ENCODE measurements at regions not wholly inside any gene's neighbourhood (a gene's known extent, or its start where the extent isn't known, plus 50 kb on each side); places are given as distances from the start of the nearest gene placed in this dataset.

DNA sequence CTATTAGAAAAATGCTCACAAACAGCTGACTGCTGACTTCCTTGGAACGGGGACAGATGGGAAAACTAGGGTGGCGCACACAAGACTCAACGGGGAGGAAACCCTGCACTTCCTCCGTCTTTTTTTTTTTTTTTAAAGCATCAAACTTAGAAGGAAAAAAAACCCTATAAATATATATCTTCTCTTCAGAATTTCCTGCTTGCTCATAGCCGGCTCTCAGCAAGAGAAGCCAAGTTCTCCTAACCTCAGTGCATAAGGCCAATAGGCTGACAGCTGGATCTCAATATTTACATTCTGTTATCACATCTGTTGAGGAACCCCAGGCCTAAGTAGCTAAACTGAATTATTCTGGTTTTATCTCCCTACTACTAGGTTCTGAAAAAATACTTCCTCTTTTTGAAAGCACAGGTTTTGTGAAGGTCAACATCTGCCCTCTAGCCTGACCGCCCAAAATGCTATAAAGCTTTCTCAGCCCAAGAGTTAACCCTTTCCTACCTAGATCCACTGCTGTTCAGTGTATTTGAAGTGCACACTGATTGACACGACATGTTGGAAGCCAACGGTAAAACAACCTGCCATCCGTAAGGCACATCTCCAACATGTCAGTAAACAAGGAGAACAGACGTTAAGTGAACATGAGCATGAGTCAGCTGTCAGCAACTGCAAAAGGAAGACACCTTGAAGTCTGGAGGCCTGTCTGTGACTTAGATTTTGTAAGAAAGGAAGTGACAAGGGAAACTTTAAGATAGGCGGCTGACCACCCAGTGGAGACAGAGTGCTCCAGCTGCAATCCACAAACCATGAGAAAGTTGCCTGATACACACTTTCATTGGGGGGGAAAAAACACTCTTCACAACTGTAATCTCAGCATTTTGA, 83.8 kb downstream of the EBLN1 start (continued):
- no peak for TF ChIP-seq ZNF277 (CRISPR knock-in tag; IDR thresholded peaks at IDR 0.05; ENCODE audit: borderline replicate concordance)
- TF ChIP-seq, protein P1, sequence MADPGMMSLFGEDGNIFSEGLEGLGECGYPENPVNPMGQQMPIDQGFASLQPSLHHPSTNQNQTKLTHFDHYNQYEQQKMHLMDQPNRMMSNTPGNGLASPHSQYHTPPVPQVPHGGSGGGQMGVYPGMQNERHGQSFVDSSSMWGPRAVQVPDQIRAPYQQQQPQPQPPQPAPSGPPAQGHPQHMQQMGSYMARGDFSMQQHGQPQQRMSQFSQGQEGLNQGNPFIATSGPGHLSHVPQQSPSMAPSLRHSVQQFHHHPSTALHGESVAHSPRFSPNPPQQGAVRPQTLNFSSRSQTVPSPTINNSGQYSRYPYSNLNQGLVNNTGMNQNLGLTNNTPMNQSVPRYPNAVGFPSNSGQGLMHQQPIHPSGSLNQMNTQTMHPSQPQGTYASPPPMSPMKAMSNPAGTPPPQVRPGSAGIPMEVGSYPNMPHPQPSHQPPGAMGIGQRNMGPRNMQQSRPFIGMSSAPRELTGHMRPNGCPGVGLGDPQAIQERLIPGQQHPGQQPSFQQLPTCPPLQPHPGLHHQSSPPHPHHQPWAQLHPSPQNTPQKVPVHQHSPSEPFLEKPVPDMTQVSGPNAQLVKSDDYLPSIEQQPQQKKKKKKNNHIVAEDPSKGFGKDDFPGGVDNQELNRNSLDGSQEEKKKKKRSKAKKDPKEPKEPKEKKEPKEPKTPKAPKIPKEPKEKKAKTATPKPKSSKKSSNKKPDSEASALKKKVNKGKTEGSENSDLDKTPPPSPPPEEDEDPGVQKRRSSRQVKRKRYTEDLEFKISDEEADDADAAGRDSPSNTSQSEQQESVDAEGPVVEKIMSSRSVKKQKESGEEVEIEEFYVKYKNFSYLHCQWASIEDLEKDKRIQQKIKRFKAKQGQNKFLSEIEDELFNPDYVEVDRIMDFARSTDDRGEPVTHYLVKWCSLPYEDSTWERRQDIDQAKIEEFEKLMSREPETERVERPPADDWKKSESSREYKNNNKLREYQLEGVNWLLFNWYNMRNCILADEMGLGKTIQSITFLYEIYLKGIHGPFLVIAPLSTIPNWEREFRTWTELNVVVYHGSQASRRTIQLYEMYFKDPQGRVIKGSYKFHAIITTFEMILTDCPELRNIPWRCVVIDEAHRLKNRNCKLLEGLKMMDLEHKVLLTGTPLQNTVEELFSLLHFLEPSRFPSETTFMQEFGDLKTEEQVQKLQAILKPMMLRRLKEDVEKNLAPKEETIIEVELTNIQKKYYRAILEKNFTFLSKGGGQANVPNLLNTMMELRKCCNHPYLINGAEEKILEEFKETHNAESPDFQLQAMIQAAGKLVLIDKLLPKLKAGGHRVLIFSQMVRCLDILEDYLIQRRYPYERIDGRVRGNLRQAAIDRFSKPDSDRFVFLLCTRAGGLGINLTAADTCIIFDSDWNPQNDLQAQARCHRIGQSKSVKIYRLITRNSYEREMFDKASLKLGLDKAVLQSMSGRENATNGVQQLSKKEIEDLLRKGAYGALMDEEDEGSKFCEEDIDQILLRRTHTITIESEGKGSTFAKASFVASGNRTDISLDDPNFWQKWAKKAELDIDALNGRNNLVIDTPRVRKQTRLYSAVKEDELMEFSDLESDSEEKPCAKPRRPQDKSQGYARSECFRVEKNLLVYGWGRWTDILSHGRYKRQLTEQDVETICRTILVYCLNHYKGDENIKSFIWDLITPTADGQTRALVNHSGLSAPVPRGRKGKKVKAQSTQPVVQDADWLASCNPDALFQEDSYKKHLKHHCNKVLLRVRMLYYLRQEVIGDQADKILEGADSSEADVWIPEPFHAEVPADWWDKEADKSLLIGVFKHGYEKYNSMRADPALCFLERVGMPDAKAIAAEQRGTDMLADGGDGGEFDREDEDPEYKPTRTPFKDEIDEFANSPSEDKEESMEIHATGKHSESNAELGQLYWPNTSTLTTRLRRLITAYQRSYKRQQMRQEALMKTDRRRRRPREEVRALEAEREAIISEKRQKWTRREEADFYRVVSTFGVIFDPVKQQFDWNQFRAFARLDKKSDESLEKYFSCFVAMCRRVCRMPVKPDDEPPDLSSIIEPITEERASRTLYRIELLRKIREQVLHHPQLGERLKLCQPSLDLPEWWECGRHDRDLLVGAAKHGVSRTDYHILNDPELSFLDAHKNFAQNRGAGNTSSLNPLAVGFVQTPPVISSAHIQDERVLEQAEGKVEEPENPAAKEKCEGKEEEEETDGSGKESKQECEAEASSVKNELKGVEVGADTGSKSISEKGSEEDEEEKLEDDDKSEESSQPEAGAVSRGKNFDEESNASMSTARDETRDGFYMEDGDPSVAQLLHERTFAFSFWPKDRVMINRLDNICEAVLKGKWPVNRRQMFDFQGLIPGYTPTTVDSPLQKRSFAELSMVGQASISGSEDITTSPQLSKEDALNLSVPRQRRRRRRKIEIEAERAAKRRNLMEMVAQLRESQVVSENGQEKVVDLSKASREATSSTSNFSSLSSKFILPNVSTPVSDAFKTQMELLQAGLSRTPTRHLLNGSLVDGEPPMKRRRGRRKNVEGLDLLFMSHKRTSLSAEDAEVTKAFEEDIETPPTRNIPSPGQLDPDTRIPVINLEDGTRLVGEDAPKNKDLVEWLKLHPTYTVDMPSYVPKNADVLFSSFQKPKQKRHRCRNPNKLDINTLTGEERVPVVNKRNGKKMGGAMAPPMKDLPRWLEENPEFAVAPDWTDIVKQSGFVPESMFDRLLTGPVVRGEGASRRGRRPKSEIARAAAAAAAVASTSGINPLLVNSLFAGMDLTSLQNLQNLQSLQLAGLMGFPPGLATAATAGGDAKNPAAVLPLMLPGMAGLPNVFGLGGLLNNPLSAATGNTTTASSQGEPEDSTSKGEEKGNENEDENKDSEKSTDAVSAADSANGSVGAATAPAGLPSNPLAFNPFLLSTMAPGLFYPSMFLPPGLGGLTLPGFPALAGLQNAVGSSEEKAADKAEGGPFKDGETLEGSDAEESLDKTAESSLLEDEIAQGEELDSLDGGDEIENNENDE (IDR thresholded peaks at IDR 0.05; ENCODE audit: low read depth, low read length), result no peak
- TF ChIP-seq ZNF121 (CRISPR knock-in tag; conservative IDR thresholded peaks at IDR 0.05), result no peak
- TF ChIP-seq SMAD3 (CRISPR knock-in tag; conservative IDR thresholded peaks at IDR 0.05), result 0 out of 2 replicates have a peak, but pooled peaks have one; percentile 41
- no peak for TF ChIP-seq MCM3 (IDR thresholded peaks at IDR 0.05)
- peak in 1 of 2 experiments; percentile 48 for TF ChIP-seq NRF1 (conservative IDR thresholded peaks at IDR 0.05 in 1 of 2, IDR thresholded peaks at IDR 0.05 in 1 of 2)
- peak; percentile 35; the same call in 1 of the 2 replicates for TF ChIP-seq BHLHE40 (IDR thresholded peaks at IDR 0.05; ENCODE audit: low read length)
- peak; percentile 89 for TF ChIP-seq ELF4 (CRISPR knock-in tag; IDR thresholded peaks at IDR 0.05)
- TF ChIP-seq, protein P2, sequence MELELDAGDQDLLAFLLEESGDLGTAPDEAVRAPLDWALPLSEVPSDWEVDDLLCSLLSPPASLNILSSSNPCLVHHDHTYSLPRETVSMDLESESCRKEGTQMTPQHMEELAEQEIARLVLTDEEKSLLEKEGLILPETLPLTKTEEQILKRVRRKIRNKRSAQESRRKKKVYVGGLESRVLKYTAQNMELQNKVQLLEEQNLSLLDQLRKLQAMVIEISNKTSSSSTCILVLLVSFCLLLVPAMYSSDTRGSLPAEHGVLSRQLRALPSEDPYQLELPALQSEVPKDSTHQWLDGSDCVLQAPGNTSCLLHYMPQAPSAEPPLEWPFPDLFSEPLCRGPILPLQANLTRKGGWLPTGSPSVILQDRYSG (tag; conservative IDR thresholded peaks at IDR 0.05; ENCODE audit: low read depth), result peak; percentile 56; the same call in 1 of the 2 replicates
- TF ChIP-seq FOXP1 (CRISPR knock-in tag; IDR thresholded peaks at IDR 0.05), result peak; percentile 85
- TF ChIP-seq THRAP3 (IDR thresholded peaks at IDR 0.05; ENCODE audit: borderline replicate concordance), result no peak
- TF ChIP-seq RNF2 (IDR thresholded peaks at IDR 0.05), result peak; percentile 91
- TF ChIP-seq SAFB2 (IDR thresholded peaks at IDR 0.05; ENCODE audit: borderline replicate concordance, low read depth, low read length, severe bottlenecking), result no peak
- TF ChIP-seq RBM39 (optimal IDR thresholded peaks at IDR 0.05; ENCODE audit: low read depth, low read length), result no peak
